MG63 (cell line): ENCODE measurements at regions not wholly inside any gene's neighbourhood (a gene's known extent, or its start where the extent isn't known, plus 50 kb on each side); places are given as distances from the start of the nearest gene placed in this dataset.
A peak's percentile ranks its signal among the peaks of the same experiment; 100 is the strongest.

Experiments
- DNase-seq: peaks from one replicate; pipeline ENCODE4 v3.0.0-alpha.2; 2020
- H3K27me3 ChIP-seq: fragments of 250-450 bp; sonication (Bioruptor Pico); 2 replicates; pipeline ENCODE4 v1.5.1; 2020; ENCODE audit warnings: mild to moderate bottlenecking, moderate library complexity
- H3K36me3 ChIP-seq: fragments of 250-450 bp; sonication (Bioruptor Pico); 2 replicates; pipeline ENCODE4 v1.5.1; 2020; ENCODE audit warnings: mild to moderate bottlenecking, moderate library complexity
- H3K4me3 ChIP-seq: fragments of 250-450 bp; sonication (Bioruptor Pico); 2 replicates; pipeline ENCODE4 v1.5.1; 2020; ENCODE audit warnings: mild to moderate bottlenecking, moderate library complexity
- H3K9me3 ChIP-seq: fragments of 250-450 bp; sonication (Bioruptor Pico); 2 replicates; pipeline ENCODE4 v1.5.1; 2020; ENCODE audit warnings: mild to moderate bottlenecking, moderate library complexity

GRCh38 chrX:102988517-102988916 lies 51.4 kb downstream of the RAB40AL start:
- no peaks in the 10 kb centered on the region for H3K36me3 ChIP-seq
- no peaks in the 10 kb centered on the region for H3K9me3 ChIP-seq
- H3K4me3 ChIP-seq = no peak overlapping the region
- no peaks in the 10 kb centered on the region for H3K27me3 ChIP-seq
- no peak for DNase-seq

GRCh38 chrX:102995316-102995715 lies 58.2 kb downstream of the RAB40AL start:
- Histone ChIP-seq H3K9me3 (no peaks in the 10 kb centered on the region), H3K27me3 (no peaks in the 10 kb centered on the region), H3K36me3 (no peaks in the 10 kb centered on the region), H3K4me3 (no peak overlapping the region)
- no peak for DNase-seq

DNA sequence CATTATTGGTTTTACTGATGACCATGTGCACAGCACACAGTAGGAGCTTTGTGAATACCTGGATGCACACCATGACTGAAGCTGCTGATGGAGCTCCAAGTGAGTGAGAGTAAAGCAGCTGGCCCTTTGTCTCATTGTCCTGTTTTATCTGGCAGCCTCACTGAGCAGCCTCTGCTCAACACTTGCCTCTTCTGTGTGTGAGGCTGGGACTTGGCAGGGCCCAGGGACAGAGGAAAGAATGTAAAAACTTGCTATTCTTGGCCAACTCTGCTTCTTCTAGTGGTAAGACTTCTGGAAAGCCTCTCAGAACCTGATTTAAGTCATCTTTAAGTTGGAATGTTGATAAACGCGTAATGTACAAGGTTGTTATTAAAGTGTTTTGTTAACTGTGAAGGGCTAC lies 61.4 kb downstream of the BEX1 start:
- peak; percentile 51 for DNase-seq
- H3K4me3 ChIP-seq = no peak overlapping the region
- H3K36me3 ChIP-seq = no peaks in the 10 kb centered on the region
- no peaks in the 10 kb centered on the region for H3K27me3 ChIP-seq
- no peaks in the 10 kb centered on the region for H3K9me3 ChIP-seq
